CD8-positive, alpha-beta memory T cell (primary cell): ENCODE measurements at regions not wholly inside any gene's neighbourhood (a gene's known extent, or its start where the extent isn't known, plus 50 kb on each side); places are given as distances from the start of the nearest gene placed in this dataset.
A peak's percentile ranks its signal among the peaks of the same experiment; 100 is the strongest.

ENCODE experiments used
- CTCF ChIA-PET: fragments of 350-600 bp; sonication (Branson Sonifier 250); formaldehyde crosslinking; loops from one replicate; lab custom pipeline; 2021; ENCODE audit warnings: antibody characterized with exemption; lab: Charles Lee
- POLR2A ChIA-PET: fragments of 350-600 bp; sonication (Branson Sonifier 250); formaldehyde crosslinking; loops from one replicate; lab custom pipeline; 2021; ENCODE audit warnings: antibody characterized with exemption; lab: Charles Lee
- DNase-seq, 5 donors: peaks; one replicate each; pipeline versions ENCODE4 v3.0.0 to v3.0.0-alpha.2; 2020 to 2022; ENCODE audit warnings: mixed read lengths in 1 of 5
- H3K27ac ChIP-seq: one replicate; pipeline ENCODE4 v1.7.0; 2013; ENCODE audit warnings: low read depth, mild to moderate bottlenecking, low read length, moderate library complexity
- H3K27me3 ChIP-seq: 2 replicates; pipeline ENCODE4 v1.7.0; 2013; ENCODE audit warnings: low read length, mild to moderate bottlenecking; ENCODE audit not compliant: insufficient read depth, poor library complexity, severe bottlenecking
- H3K36me3 ChIP-seq: 2 replicates; pipeline ENCODE4 v1.7.0; 2013; ENCODE audit warnings: mild to moderate bottlenecking, low read length, moderate library complexity; ENCODE audit not compliant: insufficient read depth
- H3K4me1 ChIP-seq: 2 replicates; pipeline ENCODE4 v1.7.0; 2013; ENCODE audit warnings: mild to moderate bottlenecking, low read length, moderate library complexity; ENCODE audit not compliant: insufficient read depth
- H3K4me3 ChIP-seq: 2 replicates; pipeline ENCODE4 v1.7.0; 2013; ENCODE audit warnings: mild to moderate bottlenecking, low read length
- H3K9me3 ChIP-seq: 2 replicates; pipeline ENCODE4 v1.7.0; 2013; ENCODE audit warnings: mild to moderate bottlenecking, low read length
- H3K27ac Mint-ChIP-seq, 8 donors: one replicate each; pipeline ENCODE4 v1.8.0; 2020 to 2021; ENCODE audit warnings: mixed read lengths in 8 of 8, mild to moderate bottlenecking in 6 of 8, inconsistent platforms in 3 of 8, moderate library complexity in 3 of 8
- H3K27me3 Mint-ChIP-seq, 2 donors: one replicate each; pipeline ENCODE4 v1.8.0; 2020 to 2021; ENCODE audit warnings: mixed read lengths in 2 of 2, mild to moderate bottlenecking in 1 of 2, moderate library complexity in 1 of 2
- H3K36me3 Mint-ChIP-seq, 3 donors: one replicate each; pipeline ENCODE4 v1.8.0; 2020 to 2021; ENCODE audit warnings: mixed read lengths in 3 of 3, inconsistent platforms in 1 of 3, mild to moderate bottlenecking in 1 of 3
- H3K4me1 Mint-ChIP-seq, 3 donors: one replicate each; pipeline ENCODE4 v1.8.0; 2020 to 2021; ENCODE audit warnings: mixed read lengths in 3 of 3, inconsistent platforms in 1 of 3, mild to moderate bottlenecking in 1 of 3
- H3K4me3 Mint-ChIP-seq, 7 donors: one replicate each; pipeline ENCODE4 v1.8.0; 2020 to 2021; ENCODE audit warnings: mixed read lengths in 7 of 7, mild to moderate bottlenecking in 6 of 7, moderate library complexity in 4 of 7, inconsistent platforms in 2 of 7
- H3K9me3 Mint-ChIP-seq, 5 donors: one replicate each; pipeline ENCODE4 v1.8.0; 2020 to 2022; ENCODE audit warnings: mixed read lengths in 5 of 5, mild to moderate bottlenecking in 3 of 5, moderate library complexity in 2 of 5, inconsistent platforms in 1 of 5

GRCh38 chr11:106480581-106481190 lies 403.2 kb downstream of the AASDHPPT start:
- H3K4me1 ChIP-seq, result no peaks in the 10 kb centered on the region

GRCh38 chr11:106482917-106483785 lies 405.7 kb downstream of the AASDHPPT start:
- Histone ChIP-seq H3K9me3 (no peaks in the 10 kb centered on the region), H3K4me3 (no peak overlapping the region), H3K27ac (no peak overlapping the region), H3K27me3 (no peaks in the 10 kb centered on the region), H3K36me3 (no peaks in the 10 kb centered on the region), H3K4me1 (no peaks in the 10 kb centered on the region)
- POLR2A ChIA-PET, result no interaction called here
- CTCF ChIA-PET, result no interaction called here
- Mint-ChIP-seq H3K27me3 (no peaks in the 10 kb centered on the region), H3K4me1 (no peaks in the 10 kb centered on the region), H3K4me3 (no peak overlapping the region), H3K27ac (peak overlapping the region in 1 of 8 donors; percentile 71), H3K36me3 (no peaks in the 10 kb centered on the region), H3K9me3 (peaks cover 0 to 6% (median 0%) of the 10 kb centered on the region in 5 donors)
- DNase-seq, result no peak

More at GRCh38 chr11:106480581-106481190, 403.2 kb downstream of the AASDHPPT start:
- no peaks in the 10 kb centered on the region for H3K36me3 Mint-ChIP-seq
- Histone ChIP-seq H3K9me3 (no peaks in the 10 kb centered on the region), H3K36me3 (no peaks in the 10 kb centered on the region), H3K27me3 (no peaks in the 10 kb centered on the region), H3K27ac (no peak overlapping the region), H3K4me3 (no peak overlapping the region)
- no peak for DNase-seq
- no peaks in the 10 kb centered on the region for H3K27me3 Mint-ChIP-seq
- no peak overlapping the region for H3K4me3 Mint-ChIP-seq
- peaks cover 2 to 6% (median 5%) of the 10 kb centered on the region in 5 donors for H3K9me3 Mint-ChIP-seq
- ChIA-PET CTCF (no interaction called here), POLR2A (no interaction called here)
- H3K27ac Mint-ChIP-seq, result no peak overlapping the region
- no peaks in the 10 kb centered on the region for H3K4me1 Mint-ChIP-seq

GRCh38 chr11:106491751-106492150 lies 414.3 kb downstream of the AASDHPPT start:
- H3K4me1 Mint-ChIP-seq, result no peaks in the 10 kb centered on the region
- no peak for DNase-seq
- H3K27me3 Mint-ChIP-seq, result peaks cover 0 to 2% of the 10 kb centered on the region in 2 donors
- ChIA-PET POLR2A (no interaction called here), CTCF (no interaction called here)
- Histone ChIP-seq H3K4me3 (no peak overlapping the region), H3K4me1 (no peaks in the 10 kb centered on the region), H3K27ac (no peak overlapping the region), H3K9me3 (no peaks in the 10 kb centered on the region), H3K36me3 (no peaks in the 10 kb centered on the region), H3K27me3 (no peaks in the 10 kb centered on the region)
- H3K27ac Mint-ChIP-seq, result no peak overlapping the region
- H3K9me3 Mint-ChIP-seq, result peaks cover 0 to 6% (median 5%) of the 10 kb centered on the region in 5 donors
- no peaks in the 10 kb centered on the region for H3K36me3 Mint-ChIP-seq
- H3K4me3 Mint-ChIP-seq, result no peak overlapping the region

GRCh38 chr11:106493751-106494150 lies 416.3 kb downstream of the AASDHPPT start:
- H3K27ac ChIP-seq, result no peak overlapping the region
- no peak overlapping the region for H3K27ac Mint-ChIP-seq
- no peaks in the 10 kb centered on the region for H3K4me1 Mint-ChIP-seq
- H3K27me3 Mint-ChIP-seq, result peaks cover 0 to 2% of the 10 kb centered on the region in 2 donors
- POLR2A ChIA-PET, result no interaction called here
- no peaks in the 10 kb centered on the region for H3K9me3 ChIP-seq
- no peak overlapping the region for H3K4me3 Mint-ChIP-seq
- no peaks in the 10 kb centered on the region for H3K36me3 ChIP-seq
- H3K27me3 ChIP-seq, result no peaks in the 10 kb centered on the region
- H3K9me3 Mint-ChIP-seq, result peaks cover 0 to 10% (median 6%) of the 10 kb centered on the region in 5 donors
- H3K4me1 ChIP-seq, result no peaks in the 10 kb centered on the region
- DNase-seq, result no peak
- no peaks in the 10 kb centered on the region for H3K36me3 Mint-ChIP-seq
- H3K4me3 ChIP-seq, result no peak overlapping the region
- CTCF ChIA-PET, result no interaction called here

GRCh38 chr11:106495046-106495445 lies 417.6 kb downstream of the AASDHPPT start:
- Mint-ChIP-seq H3K36me3 (no peaks in the 10 kb centered on the region), H3K4me1 (no peaks in the 10 kb centered on the region), H3K27me3 (peaks cover 0 to 2% of the 10 kb centered on the region in 2 donors), H3K27ac (no peak overlapping the region), H3K4me3 (no peak overlapping the region), H3K9me3 (peaks cover 0 to 7% (median 7%) of the 10 kb centered on the region in 5 donors)
- ChIA-PET POLR2A (no interaction called here), CTCF (no interaction called here)
- H3K4me1 ChIP-seq, result no peaks in the 10 kb centered on the region
- no peaks in the 10 kb centered on the region for H3K9me3 ChIP-seq
- DNase-seq, result no peak
- H3K4me3 ChIP-seq, result no peak overlapping the region
- no peaks in the 10 kb centered on the region for H3K36me3 ChIP-seq
- no peaks in the 10 kb centered on the region for H3K27me3 ChIP-seq
- H3K27ac ChIP-seq, result no peak overlapping the region

GRCh38 chr11:106496677-106497076 lies 419.2 kb downstream of the AASDHPPT start:
- ChIA-PET CTCF (no interaction called here), POLR2A (no interaction called here)
- Mint-ChIP-seq H3K9me3 (peaks cover 2 to 12% (median 3%) of the 10 kb centered on the region in 5 donors), H3K36me3 (no peaks in the 10 kb centered on the region), H3K27me3 (no peaks in the 10 kb centered on the region), H3K27ac (no peak overlapping the region), H3K4me3 (no peak overlapping the region), H3K4me1 (no peaks in the 10 kb centered on the region)
- no peaks in the 10 kb centered on the region for H3K9me3 ChIP-seq
- H3K4me3 ChIP-seq, result no peak overlapping the region
- no peaks in the 10 kb centered on the region for H3K36me3 ChIP-seq
- no peaks in the 10 kb centered on the region for H3K4me1 ChIP-seq
- no peaks in the 10 kb centered on the region for H3K27me3 ChIP-seq
- no peak overlapping the region for H3K27ac ChIP-seq
- no peak for DNase-seq

GRCh38 chr11:106497321-106497720 lies 419.9 kb downstream of the AASDHPPT start:
- Histone ChIP-seq H3K4me3 (no peak overlapping the region), H3K27me3 (no peaks in the 10 kb centered on the region), H3K36me3 (no peaks in the 10 kb centered on the region), H3K9me3 (peaks cover 2% of the 10 kb centered on the region), H3K4me1 (no peaks in the 10 kb centered on the region), H3K27ac (no peak overlapping the region)
- POLR2A ChIA-PET, result no interaction called here
- Mint-ChIP-seq H3K9me3 (peaks cover 2 to 14% (median 3%) of the 10 kb centered on the region in 5 donors), H3K36me3 (no peaks in the 10 kb centered on the region), H3K27me3 (no peaks in the 10 kb centered on the region), H3K27ac (no peak overlapping the region), H3K4me3 (no peak overlapping the region), H3K4me1 (no peaks in the 10 kb centered on the region)
- DNase-seq, result no peak
- CTCF ChIA-PET, result no interaction called here

- Histone ChIP-seq H3K27me3 (no peaks in the 10 kb centered on the region), H3K27ac (no peak overlapping the region), H3K36me3 (no peaks in the 10 kb centered on the region), H3K9me3 (peaks cover 2% of the 10 kb centered on the region), H3K4me3 (no peak overlapping the region), H3K4me1 (no peaks in the 10 kb centered on the region)
- POLR2A ChIA-PET, result no interaction called here
- H3K9me3 Mint-ChIP-seq, result peaks cover 2 to 15% (median 5%) of the 10 kb centered on the region in 5 donors
- no peak for DNase-seq
- no peak overlapping the region for H3K27ac Mint-ChIP-seq
- no peaks in the 10 kb centered on the region for H3K4me1 Mint-ChIP-seq
- no peaks in the 10 kb centered on the region for H3K36me3 Mint-ChIP-seq
- H3K4me3 Mint-ChIP-seq, result no peak overlapping the region
- H3K27me3 Mint-ChIP-seq, result no peaks in the 10 kb centered on the region
- CTCF ChIA-PET, result no interaction called here
Measured at GRCh38 chr11:106497822-106498221, 420.4 kb downstream of the AASDHPPT start.
